Left ventricle myocardium inferior (tissue), 1 donor: ENCODE measurements at regions not wholly inside any gene's neighbourhood (a gene's known extent, or its start where the extent isn't known, plus 50 kb on each side); places are given as distances from the start of the nearest gene placed in this dataset.

Source experiments
- DNase-seq: peaks from one replicate; pipeline ENCODE4 v3.0.0-alpha.2; 2020
- H3K27ac ChIP-seq: fragments of 200-600 bp; replicated peaks from 2 replicates; pipeline ENCODE4 v1.8.0; 2021
- H3K27me3 ChIP-seq: fragments of 200-600 bp; 2 replicates; pipeline ENCODE4 v1.8.0; 2021; ENCODE audit warnings: low read depth
- H3K36me3 ChIP-seq: fragments of 200-600 bp; 2 replicates; pipeline ENCODE4 v1.8.0; 2021
- H3K4me1 ChIP-seq: fragments of 200-600 bp; 2 replicates; pipeline ENCODE4 v1.8.0; 2021
- H3K4me3 ChIP-seq: fragments of 200-600 bp; 2 replicates; pipeline ENCODE4 v1.8.0; 2021; ENCODE audit warnings: mild to moderate bottlenecking, moderate library complexity
- H3K9me3 ChIP-seq: fragments of 200-600 bp; replicated peaks from 2 replicates; pipeline ENCODE4 v1.8.0; 2021
- intact Hi-C: fragments of 100-400 bp; cut with micrococcal nuclease; formaldehyde crosslinking; loops from one replicate; pipeline ENCODE4 v1.11.0; 2022
- TF ChIP-seq, protein P1 (sequence below): fragments of 200-600 bp; IDR thresholded peaks from 2 replicates; pipeline ENCODE4 v1.8.0; 2021; ENCODE audit warnings: antibody characterized with exemption, mild to moderate bottlenecking, borderline replicate concordance
- donor health status: DM: no; HTN: yes; CAD: no; lungs with severe emphysema.

GRCh38 chr13:58300974-58301681, 669.6 kb downstream of the PCDH17 start:
- no peak overlapping the region for H3K27ac ChIP-seq
- no peaks in the 10 kb centered on the region for H3K4me1 ChIP-seq
- no peak for DNase-seq
- intact Hi-C loops: no loop called here
- H3K4me3 ChIP-seq: no peak overlapping the region
- TF ChIP-seq, protein P1, sequence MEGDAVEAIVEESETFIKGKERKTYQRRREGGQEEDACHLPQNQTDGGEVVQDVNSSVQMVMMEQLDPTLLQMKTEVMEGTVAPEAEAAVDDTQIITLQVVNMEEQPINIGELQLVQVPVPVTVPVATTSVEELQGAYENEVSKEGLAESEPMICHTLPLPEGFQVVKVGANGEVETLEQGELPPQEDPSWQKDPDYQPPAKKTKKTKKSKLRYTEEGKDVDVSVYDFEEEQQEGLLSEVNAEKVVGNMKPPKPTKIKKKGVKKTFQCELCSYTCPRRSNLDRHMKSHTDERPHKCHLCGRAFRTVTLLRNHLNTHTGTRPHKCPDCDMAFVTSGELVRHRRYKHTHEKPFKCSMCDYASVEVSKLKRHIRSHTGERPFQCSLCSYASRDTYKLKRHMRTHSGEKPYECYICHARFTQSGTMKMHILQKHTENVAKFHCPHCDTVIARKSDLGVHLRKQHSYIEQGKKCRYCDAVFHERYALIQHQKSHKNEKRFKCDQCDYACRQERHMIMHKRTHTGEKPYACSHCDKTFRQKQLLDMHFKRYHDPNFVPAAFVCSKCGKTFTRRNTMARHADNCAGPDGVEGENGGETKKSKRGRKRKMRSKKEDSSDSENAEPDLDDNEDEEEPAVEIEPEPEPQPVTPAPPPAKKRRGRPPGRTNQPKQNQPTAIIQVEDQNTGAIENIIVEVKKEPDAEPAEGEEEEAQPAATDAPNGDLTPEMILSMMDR: no peak
- H3K27me3 ChIP-seq: no peaks in the 10 kb centered on the region
- no peaks in the 10 kb centered on the region for H3K36me3 ChIP-seq
- peaks cover 4% of the 10 kb centered on the region for H3K9me3 ChIP-seq

GRCh38 chr13:58302349-58302748, 670.8 kb downstream of the PCDH17 start:
- Histone ChIP-seq H3K4me1 (no peaks in the 10 kb centered on the region), H3K36me3 (no peaks in the 10 kb centered on the region), H3K4me3 (no peak overlapping the region), H3K27me3 (no peaks in the 10 kb centered on the region), H3K27ac (no peak overlapping the region), H3K9me3 (peaks cover 4% of the 10 kb centered on the region)
- TF ChIP-seq, protein P1: no peak
- intact Hi-C loops: no loop called here
- DNase-seq: no peak

- intact Hi-C loops: no loop called here
- Histone ChIP-seq H3K9me3 (peaks cover 4% of the 10 kb centered on the region), H3K36me3 (no peaks in the 10 kb centered on the region), H3K4me3 (no peak overlapping the region), H3K27me3 (no peaks in the 10 kb centered on the region), H3K27ac (no peak overlapping the region), H3K4me1 (no peaks in the 10 kb centered on the region)
- no peak for DNase-seq
- TF ChIP-seq, protein P1: no peak
These were observed 674.5 kb downstream of the PCDH17 start for GRCh38 chr13:58306062-58306461.

- TF ChIP-seq, protein P1: no peak
- no peaks in the 10 kb centered on the region for H3K36me3 ChIP-seq
- H3K27me3 ChIP-seq: no peaks in the 10 kb centered on the region
- H3K9me3 ChIP-seq: no peaks in the 10 kb centered on the region
- H3K4me1 ChIP-seq: no peaks in the 10 kb centered on the region
- intact Hi-C loops: no loop called here
- H3K4me3 ChIP-seq: no peak overlapping the region
- H3K27ac ChIP-seq: no peak overlapping the region
- DNase-seq: no peak
These were observed 681.7 kb downstream of the PCDH17 start for GRCh38 chr13:58313219-58313618.

GRCh38 chr13:58318495-58319167, 687.1 kb downstream of the PCDH17 start:
- no peaks in the 10 kb centered on the region for H3K9me3 ChIP-seq
- DNase-seq: no peak
- H3K4me3 ChIP-seq: no peak overlapping the region
- H3K27me3 ChIP-seq: no peaks in the 10 kb centered on the region
- H3K27ac ChIP-seq: no peak overlapping the region
- intact Hi-C loops: no loop called here
- TF ChIP-seq, protein P1: no peak
- no peaks in the 10 kb centered on the region for H3K36me3 ChIP-seq
- no peaks in the 10 kb centered on the region for H3K4me1 ChIP-seq
